Endothelial cell of umbilical vein (primary cell): ENCODE measurements at regions not wholly inside any gene's neighbourhood (a gene's known extent, or its start where the extent isn't known, plus 50 kb on each side); places are given as distances from the start of the nearest gene placed in this dataset.

Experiments
- BruUV-seq: library from RNA; stranded (reverse); fragments of 400-500 nt; replicated peaks from 2 replicates; lab custom pipeline; 2021; lab: Mats Ljungman, UMichigan
- CTCF ChIA-PET: fragments of 300-600, 350-600 bp; sonication (Branson Sonifier 250); formaldehyde crosslinking; loops from one replicate; lab custom pipeline; 2021; ENCODE audit warnings: antibody characterized with exemption, inconsistent platforms; lab: Charles Lee
- POLR2A ChIA-PET: fragments of 300-600, 350-600 bp; sonication (Branson Sonifier 250); formaldehyde crosslinking; loops from one replicate; lab custom pipeline; 2021; ENCODE audit warnings: antibody characterized with exemption, inconsistent platforms; lab: Charles Lee
- DNase-seq: peaks from one replicate; pipeline ENCODE4 v3.0.0-alpha.2; 2011; ENCODE audit warnings: low read depth, low spot score
- FAIRE-seq: peaks from 2 replicates; lab custom pipeline; 2011; peaks lifted over from hg19 to GRCh38; lab: Jason Lieb, UNC
- H2AFZ ChIP-seq: 2 replicates; pipeline ENCODE4 v1.6.0; 2012; ENCODE audit warnings: low read depth, low read length, control low read depth, inconsistent platforms
- H3K27ac ChIP-seq: 2 replicates; pipeline ENCODE4 v1.5.1; 2011; ENCODE audit warnings: low read depth, mild to moderate bottlenecking, control low read depth, low read length, moderate library complexity; ENCODE audit not compliant: insufficient read depth
- H3K27me3 ChIP-seq, 2 experiments: 2 replicates each; pipeline versions ENCODE4 v1.6.0 to v1.6.1; 2011; ENCODE audit warnings: low read length in 2 of 2, mixed read lengths in 1 of 2; ENCODE audit not compliant: control insufficient read depth in 2 of 2, insufficient read depth in 2 of 2
- H3K36me3 ChIP-seq, 2 experiments: 2 replicates in 1 of 2; 3 replicates in 1 of 2; pipeline ENCODE4 v1.5.1; 2011; ENCODE audit warnings: low read length in 2 of 2, mild to moderate bottlenecking in 1 of 2, moderate library complexity in 1 of 2; ENCODE audit not compliant: control insufficient read depth in 2 of 2, insufficient read depth in 2 of 2; ENCODE audit errors: extremely low read depth in 1 of 2
- H3K4me1 ChIP-seq: 3 replicates; pipeline ENCODE4 v1.5.1; 2011; ENCODE audit warnings: mild to moderate bottlenecking, low read length; ENCODE audit not compliant: control insufficient read depth, insufficient read depth; ENCODE audit errors: extremely low read depth
- H3K4me2 ChIP-seq: 2 replicates; pipeline ENCODE4 v1.6.1; 2011; ENCODE audit warnings: low read length, control low read depth, mixed read lengths; ENCODE audit not compliant: insufficient read depth
- H3K4me3 ChIP-seq, 3 experiments: fragments of 200-600 bp in 1 of 3; sonication (generic), shearing (Covaris generic) in 1 of 3; replicated peaks in 1 of 3; 2 replicates each; pipeline ENCODE4 v1.5.1; 2011 to 2016; ENCODE audit warnings: control low read depth in 3 of 3, low read length in 3 of 3, mild to moderate bottlenecking in 2 of 3, inconsistent platforms in 1 of 3, low read depth in 1 of 3, moderate library complexity in 1 of 3; ENCODE audit not compliant: insufficient read depth in 1 of 3
- H3K79me2 ChIP-seq: 2 replicates; pipeline ENCODE4 v1.6.0; 2012; ENCODE audit warnings: low read length, inconsistent platforms; ENCODE audit not compliant: control insufficient read depth, insufficient read depth
- H3K9ac ChIP-seq: replicated peaks from 2 replicates; pipeline ENCODE3; 2011; ENCODE audit warnings: low read length, control low read depth; ENCODE audit not compliant: insufficient read depth; ENCODE audit errors: extremely low read depth
- H3K9me1 ChIP-seq: replicated peaks from 3 replicates; pipeline ENCODE4 v1.6.0; 2011; ENCODE audit warnings: mild to moderate bottlenecking, low read length; ENCODE audit not compliant: control insufficient read depth, insufficient read depth; ENCODE audit errors: extremely low read depth
- H3K9me3 ChIP-seq: replicated peaks from 2 replicates; pipeline ENCODE4 v1.5.1; 2012; ENCODE audit warnings: low read length, inconsistent platforms; ENCODE audit not compliant: control insufficient read depth, insufficient read depth
- H4K20me1 ChIP-seq: replicated peaks from 2 replicates; pipeline ENCODE3; 2011; ENCODE audit warnings: mild to moderate bottlenecking, low read length; ENCODE audit not compliant: control insufficient read depth, insufficient read depth; ENCODE audit errors: extremely low read depth
- EZH2 ChIP-seq: IDR thresholded peaks from 2 replicates; pipeline ENCODE4 v1.6.1; 2012; ENCODE audit warnings: borderline replicate concordance, low read depth, mild to moderate bottlenecking, moderate library complexity, low read length, inconsistent platforms; ENCODE audit not compliant: severe bottlenecking
- FOS ChIP-seq: IDR thresholded peaks from 2 replicates; pipeline ENCODE4 v1.6.1; 2011; ENCODE audit warnings: mild to moderate bottlenecking, low read length, moderate library complexity, borderline replicate concordance; ENCODE audit not compliant: insufficient read depth
- GATA2 ChIP-seq: IDR thresholded peaks from 2 replicates; pipeline ENCODE4 v1.7.0; 2011; ENCODE audit warnings: low read depth, mild to moderate bottlenecking, moderate library complexity, mixed read lengths, low read length; ENCODE audit not compliant: insufficient read length, insufficient read depth
- JUN ChIP-seq: IDR thresholded peaks from 2 replicates; pipeline ENCODE4 v1.6.1; 2011; ENCODE audit warnings: borderline replicate concordance, low read depth; ENCODE audit not compliant: insufficient read length, insufficient read depth
- MYC ChIP-seq: IDR thresholded peaks from one replicate; pipeline ENCODE4 v1.6.1; 2011; ENCODE audit warnings: mild to moderate bottlenecking, low read depth, low read length
- POLR2A ChIP-seq: IDR thresholded peaks from 2 replicates; pipeline ENCODE4 v1.6.1; 2012; ENCODE audit warnings: low read depth, mild to moderate bottlenecking, control low read depth, low read length
- POLR2AphosphoS5 ChIP-seq: IDR thresholded peaks from 2 replicates; pipeline ENCODE4 v1.6.1; 2012; ENCODE audit warnings: low read depth, mild to moderate bottlenecking, control low read depth, low read length, moderate library complexity; ENCODE audit not compliant: insufficient read depth
- dilution Hi-C: fragments of 300-500 bp; cut with MboI; formaldehyde crosslinking; loops from one replicate; pipeline ENCODE4 v1.15.0; 2019; ENCODE audit warnings: low sequenced_read_pairs; ENCODE audit not compliant: extremely low pct_ligation_motif_present
- intact Hi-C: fragments of 100-400 bp; cut with micrococcal nuclease; formaldehyde crosslinking; loops from one replicate; pipeline ENCODE4 v1.10.0; 2022
- TF ChIP-seq, protein P1 (sequence below): IDR thresholded peaks from 2 replicates; pipeline ENCODE4 v1.6.1; 2011; ENCODE audit not compliant: insufficient read depth, insufficient read length
- TF ChIP-seq, protein P2 (sequence below), 2 donors: IDR thresholded peaks; 1 replicate in 1 of 2; 2 replicates in 1 of 2; pipeline ENCODE4 v1.5.1; 2011; ENCODE audit warnings: low read length in 2 of 2, mild to moderate bottlenecking in 2 of 2, moderate library complexity in 2 of 2, control low read depth in 1 of 2, inconsistent platforms in 1 of 2, low read depth in 1 of 2; ENCODE audit not compliant: insufficient read depth in 1 of 2; ENCODE audit errors: extremely low read depth in 1 of 2

DNA sequence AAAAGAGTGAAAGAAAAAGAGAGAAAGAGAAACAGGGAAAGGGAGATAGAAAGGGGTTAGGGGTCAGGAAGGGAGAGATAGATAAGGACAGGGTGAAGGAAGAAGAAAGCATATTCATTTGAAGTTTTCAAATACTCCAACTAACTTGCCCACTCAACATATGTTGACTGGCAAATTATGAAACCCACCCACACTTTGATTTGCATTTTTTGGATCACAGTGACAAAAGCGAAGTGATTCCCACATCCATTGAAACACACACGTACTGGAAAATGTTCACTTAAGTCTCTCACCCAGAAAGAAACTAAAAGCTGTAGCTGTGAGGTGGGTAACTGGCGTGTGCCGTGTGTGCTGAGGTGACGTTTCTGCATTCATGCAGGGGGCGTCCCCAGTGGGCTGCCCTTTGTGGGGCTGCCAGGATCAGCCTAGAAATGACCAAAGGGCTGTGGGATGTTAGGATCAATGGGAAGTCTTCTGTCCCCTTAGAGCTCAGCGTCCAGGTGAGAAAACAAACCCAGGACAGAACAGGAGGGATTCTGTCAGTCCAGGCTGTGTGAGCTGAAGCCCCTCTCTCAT is 134.9 kb upstream of the ADARB2 start:
- CTCF ChIA-PET = no interaction called here
- dilution Hi-C loops = no loop called here
- H3K9me1 ChIP-seq = no peaks in the 10 kb centered on the region
- POLR2A ChIA-PET = no interaction called here
- no peak overlapping the region for H3K4me3 ChIP-seq
- TF ChIP-seq, protein P1, sequence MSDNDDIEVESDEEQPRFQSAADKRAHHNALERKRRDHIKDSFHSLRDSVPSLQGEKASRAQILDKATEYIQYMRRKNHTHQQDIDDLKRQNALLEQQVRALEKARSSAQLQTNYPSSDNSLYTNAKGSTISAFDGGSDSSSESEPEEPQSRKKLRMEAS = no peak
- TF ChIP-seq POLR2A = no peak
- no peak for TF ChIP-seq GATA2
- TF ChIP-seq, protein P2, sequence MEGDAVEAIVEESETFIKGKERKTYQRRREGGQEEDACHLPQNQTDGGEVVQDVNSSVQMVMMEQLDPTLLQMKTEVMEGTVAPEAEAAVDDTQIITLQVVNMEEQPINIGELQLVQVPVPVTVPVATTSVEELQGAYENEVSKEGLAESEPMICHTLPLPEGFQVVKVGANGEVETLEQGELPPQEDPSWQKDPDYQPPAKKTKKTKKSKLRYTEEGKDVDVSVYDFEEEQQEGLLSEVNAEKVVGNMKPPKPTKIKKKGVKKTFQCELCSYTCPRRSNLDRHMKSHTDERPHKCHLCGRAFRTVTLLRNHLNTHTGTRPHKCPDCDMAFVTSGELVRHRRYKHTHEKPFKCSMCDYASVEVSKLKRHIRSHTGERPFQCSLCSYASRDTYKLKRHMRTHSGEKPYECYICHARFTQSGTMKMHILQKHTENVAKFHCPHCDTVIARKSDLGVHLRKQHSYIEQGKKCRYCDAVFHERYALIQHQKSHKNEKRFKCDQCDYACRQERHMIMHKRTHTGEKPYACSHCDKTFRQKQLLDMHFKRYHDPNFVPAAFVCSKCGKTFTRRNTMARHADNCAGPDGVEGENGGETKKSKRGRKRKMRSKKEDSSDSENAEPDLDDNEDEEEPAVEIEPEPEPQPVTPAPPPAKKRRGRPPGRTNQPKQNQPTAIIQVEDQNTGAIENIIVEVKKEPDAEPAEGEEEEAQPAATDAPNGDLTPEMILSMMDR (IDR thresholded peaks at IDR 0.05; ENCODE audit: extremely low read depth in 1 of 2, insufficient read depth in 1 of 2, low read depth in 1 of 2, low read length in 2 of 2) = no peak
- TF ChIP-seq MYC = no peak
- TF ChIP-seq POLR2AphosphoS5 = no peak
- TF ChIP-seq JUN = no peak
- no peak for TF ChIP-seq EZH2
- no peak for TF ChIP-seq FOS
- H3K27ac ChIP-seq = no peak overlapping the region
- H3K9ac ChIP-seq = no peak overlapping the region
- no peaks in the 10 kb centered on the region for H3K27me3 ChIP-seq
- no peaks in the 10 kb centered on the region for H4K20me1 ChIP-seq
- peaks cover 5% of the 10 kb centered on the region for H3K9me3 ChIP-seq
- FAIRE-seq (no peak), DNase-seq (no peak)
- no peaks in the 10 kb centered on the region for H3K4me1 ChIP-seq
- no peak overlapping the region for H2AFZ ChIP-seq
- H3K36me3 ChIP-seq = no peaks in the 10 kb centered on the region
- BruUV-seq = no TSS peak
- H3K79me2 ChIP-seq = no peaks in the 10 kb centered on the region
- intact Hi-C loops = no loop called here
- H3K4me2 ChIP-seq = no peak overlapping the region
